ENCODE measurements at regions not wholly inside any gene's neighbourhood (a gene's known extent, or its start where the extent isn't known, plus 50 kb on each side); places are given as distances from the start of the nearest gene placed in this dataset.

- DNase-seq, result no peak
- Histone ChIP-seq H3K36me3 (no peaks in the 10 kb centered on the region), H3K27ac (no peak overlapping the region), H3K4me1 (ENCODE audit: insufficient read depth) (no peaks in the 10 kb centered on the region), H3K9me3 (no peaks in the 10 kb centered on the region), H3K27me3 (no peaks in the 10 kb centered on the region), H3K4me3 (no peak overlapping the region)
- intact Hi-C loops (cut with DNase I), result no loop called here
- TF ChIP-seq POLR2A (IDR thresholded peaks at IDR 0.05) (no peak), EP300 (IDR thresholded peaks at IDR 0.05) (no peak)
- TF ChIP-seq, protein P1, sequence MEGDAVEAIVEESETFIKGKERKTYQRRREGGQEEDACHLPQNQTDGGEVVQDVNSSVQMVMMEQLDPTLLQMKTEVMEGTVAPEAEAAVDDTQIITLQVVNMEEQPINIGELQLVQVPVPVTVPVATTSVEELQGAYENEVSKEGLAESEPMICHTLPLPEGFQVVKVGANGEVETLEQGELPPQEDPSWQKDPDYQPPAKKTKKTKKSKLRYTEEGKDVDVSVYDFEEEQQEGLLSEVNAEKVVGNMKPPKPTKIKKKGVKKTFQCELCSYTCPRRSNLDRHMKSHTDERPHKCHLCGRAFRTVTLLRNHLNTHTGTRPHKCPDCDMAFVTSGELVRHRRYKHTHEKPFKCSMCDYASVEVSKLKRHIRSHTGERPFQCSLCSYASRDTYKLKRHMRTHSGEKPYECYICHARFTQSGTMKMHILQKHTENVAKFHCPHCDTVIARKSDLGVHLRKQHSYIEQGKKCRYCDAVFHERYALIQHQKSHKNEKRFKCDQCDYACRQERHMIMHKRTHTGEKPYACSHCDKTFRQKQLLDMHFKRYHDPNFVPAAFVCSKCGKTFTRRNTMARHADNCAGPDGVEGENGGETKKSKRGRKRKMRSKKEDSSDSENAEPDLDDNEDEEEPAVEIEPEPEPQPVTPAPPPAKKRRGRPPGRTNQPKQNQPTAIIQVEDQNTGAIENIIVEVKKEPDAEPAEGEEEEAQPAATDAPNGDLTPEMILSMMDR (IDR thresholded peaks at IDR 0.05), result no peak
- WGBS, 3 donors, result 31 to 49% (median 44%) methylated on average over 2 of the region's 2 CpGs
Measured at GRCh38 chr7:35553519-35553918, 141.4 kb downstream of the HERPUD2 start.

DNA sequence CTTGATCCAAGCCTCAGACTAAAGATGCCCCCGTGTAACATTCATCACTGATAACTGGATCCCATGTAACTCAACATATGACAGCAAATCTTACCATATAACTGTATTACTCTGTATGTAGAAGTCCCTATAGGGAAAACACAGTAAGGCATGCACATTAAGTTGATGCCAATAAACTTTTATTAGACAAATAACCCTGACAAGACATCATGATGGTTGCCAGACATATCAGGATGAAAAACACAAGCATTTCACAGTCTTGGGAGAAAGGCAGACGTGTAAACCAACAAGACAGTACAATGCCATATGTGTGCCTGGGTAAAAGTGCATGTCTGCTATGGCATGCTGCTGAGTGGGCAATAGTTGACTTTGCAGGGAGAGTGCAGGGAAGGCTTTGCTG, 142.2 kb downstream of the HERPUD2 start:
- intact Hi-C loops (cut with DNase I), result no loop called here
- H3K27ac ChIP-seq, result no peak overlapping the region
- no peaks in the 10 kb centered on the region for H3K27me3 ChIP-seq
- WGBS, 3 donors, result 77 to 81% (median 81%) methylated on average over 2 of the region's 2 CpGs
- TF ChIP-seq, protein P1 (IDR thresholded peaks at IDR 0.05), result no peak
- TF ChIP-seq EP300 (IDR thresholded peaks at IDR 0.05), result no peak
- no peak for TF ChIP-seq POLR2A (IDR thresholded peaks at IDR 0.05)
- no peak for DNase-seq
- H3K4me1 ChIP-seq (ENCODE audit: insufficient read depth), result no peaks in the 10 kb centered on the region
- H3K9me3 ChIP-seq, result no peaks in the 10 kb centered on the region
- no peaks in the 10 kb centered on the region for H3K36me3 ChIP-seq
- H3K4me3 ChIP-seq, result no peak overlapping the region

- DNase-seq, result no peak
Measured at GRCh38 chr7:35551321-35552081, 143.4 kb downstream of the HERPUD2 start.

DNA sequence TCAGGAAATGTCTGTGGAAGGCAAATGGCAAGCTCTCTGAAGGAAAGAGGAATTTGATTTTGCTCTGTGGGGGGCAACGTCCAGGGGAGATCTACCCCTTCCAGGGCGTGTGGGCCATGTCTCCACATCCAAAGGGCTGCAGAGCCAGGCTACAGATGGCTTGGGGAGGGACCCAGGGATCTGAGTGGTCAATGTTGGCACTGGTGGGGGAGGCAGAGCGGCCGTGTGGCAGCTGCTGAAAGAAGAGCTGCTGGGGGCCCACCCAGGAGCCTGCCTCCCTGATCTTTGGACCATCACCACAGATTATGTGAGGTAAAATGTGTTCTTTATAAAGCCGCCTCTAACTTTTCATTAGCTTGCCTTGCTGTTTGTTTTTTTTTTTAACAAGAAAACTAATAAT, 144.1 kb downstream of the HERPUD2 start:
- Histone ChIP-seq H3K27ac (no peak overlapping the region), H3K27me3 (no peaks in the 10 kb centered on the region), H3K9me3 (no peaks in the 10 kb centered on the region), H3K4me1 (ENCODE audit: insufficient read depth) (no peaks in the 10 kb centered on the region), H3K36me3 (no peaks in the 10 kb centered on the region), H3K4me3 (no peak overlapping the region)
- TF ChIP-seq POLR2A (IDR thresholded peaks at IDR 0.05) (no peak), EP300 (IDR thresholded peaks at IDR 0.05) (no peak)
- TF ChIP-seq, protein P1 (IDR thresholded peaks at IDR 0.05), result no peak
- intact Hi-C loops (cut with DNase I), result no loop called here
- no peak for DNase-seq
- 58 to 74% (median 64%) methylated on average over 5 of the region's 5 CpGs for WGBS, 3 donors

More at GRCh38 chr7:35551321-35552081, 143.4 kb downstream of the HERPUD2 start:
- no peaks in the 10 kb centered on the region for H3K27me3 ChIP-seq
- H3K9me3 ChIP-seq, result no peaks in the 10 kb centered on the region
- no peak overlapping the region for H3K27ac ChIP-seq
- 22 to 40% (median 36%) methylated on average over 3 of the region's 3 CpGs for WGBS, 3 donors
- TF ChIP-seq, protein P1 (IDR thresholded peaks at IDR 0.05), result no peak
- TF ChIP-seq POLR2A (IDR thresholded peaks at IDR 0.05) (no peak), EP300 (IDR thresholded peaks at IDR 0.05) (no peak)
- no peaks in the 10 kb centered on the region for H3K4me1 ChIP-seq (ENCODE audit: insufficient read depth)
- no peaks in the 10 kb centered on the region for H3K36me3 ChIP-seq
- intact Hi-C loops (cut with DNase I), result no loop called here
- no peak overlapping the region for H3K4me3 ChIP-seq
